GM23338 (cell line): ENCODE measurements at regions not wholly inside any gene's neighbourhood (a gene's known extent, or its start where the extent isn't known, plus 50 kb on each side); places are given as distances from the start of the nearest gene placed in this dataset.

Experiments
- ATAC-seq: fragments of 200-7000 bp; cut with Tn5 transposase; 3 replicates; pipeline ENCODE4 v1.9.1; 2020
- DNase-seq: peaks from one replicate; pipeline ENCODE4 v3.0.0-alpha.2; 2015; ENCODE audit warnings: low spot score
- H2AFZ ChIP-seq: fragments of 200-600 bp; sonication (generic); 2 replicates; pipeline ENCODE4 v1.8.0; 2016; ENCODE audit warnings: antibody characterized with exemption, mild to moderate bottlenecking, moderate library complexity
- H3F3A ChIP-seq: fragments of 200-600 bp; sonication (generic); replicated peaks from 2 replicates; pipeline ENCODE4 v1.8.0; 2017; ENCODE audit warnings: antibody characterized with exemption, mixed run types, low read depth
- H3K27ac ChIP-seq: fragments of 200-600 bp; sonication (generic); 2 replicates; pipeline ENCODE4 v1.6.1; 2016; ENCODE audit warnings: low read depth
- H3K27me3 ChIP-seq: fragments of 200-600 bp; sonication (generic); 2 replicates; pipeline ENCODE4 v1.8.0; 2016; ENCODE audit warnings: mild to moderate bottlenecking, mixed run types, moderate library complexity; ENCODE audit not compliant: insufficient read depth
- H3K36me3 ChIP-seq: fragments of 200-600 bp; sonication (generic); 2 replicates; pipeline ENCODE4 v1.8.0; 2016; ENCODE audit warnings: mild to moderate bottlenecking; ENCODE audit not compliant: insufficient read depth
- H3K4me1 ChIP-seq: fragments of 200-600 bp; sonication (generic); 2 replicates; pipeline ENCODE4 v1.8.0; 2016; ENCODE audit warnings: mild to moderate bottlenecking, moderate library complexity; ENCODE audit not compliant: insufficient read depth
- H3K4me2 ChIP-seq: fragments of 200-600 bp; sonication (generic); 2 replicates; pipeline ENCODE4 v1.7.1; 2017; ENCODE audit warnings: mixed run types
- H3K4me3 ChIP-seq: fragments of 200-600 bp; sonication (generic); 2 replicates; pipeline ENCODE4 v1.6.1; 2016; ENCODE audit warnings: mixed run types
- H3K79me2 ChIP-seq: fragments of 200-600 bp; sonication (generic); replicated peaks from 2 replicates; pipeline ENCODE4 v1.8.0; 2017; ENCODE audit warnings: mild to moderate bottlenecking; ENCODE audit not compliant: insufficient read depth
- H3K9me2 ChIP-seq: fragments of 200-600 bp; sonication (generic); 2 replicates; pipeline ENCODE4 v1.8.0; 2017; ENCODE audit not compliant: insufficient read depth
- H4K20me1 ChIP-seq: fragments of 200-600 bp; sonication (generic); replicated peaks from 2 replicates; pipeline ENCODE4 v1.8.0; 2017; ENCODE audit warnings: mild to moderate bottlenecking; ENCODE audit not compliant: insufficient read depth
- H3K27ac Mint-ChIP-seq: 2 replicates; pipeline ENCODE4 v1.8.0; 2020; ENCODE audit warnings: inconsistent platforms, mild to moderate bottlenecking, moderate library complexity, mixed read lengths
- H3K27me3 Mint-ChIP-seq: 3 replicates; pipeline ENCODE4 v1.8.0; 2022; ENCODE audit warnings: low read depth, mild to moderate bottlenecking, moderate library complexity, mixed read lengths, inconsistent platforms; ENCODE audit not compliant: insufficient read depth, poor library complexity
- H3K36me3 Mint-ChIP-seq: 3 replicates; pipeline ENCODE4 v1.8.0; 2021; ENCODE audit warnings: low read depth, mild to moderate bottlenecking, inconsistent platforms, moderate library complexity, mixed read lengths
- H3K4me1 Mint-ChIP-seq: 3 replicates; pipeline ENCODE4 v1.8.0; 2020; ENCODE audit warnings: mild to moderate bottlenecking, inconsistent platforms, mixed read lengths
- H3K4me3 Mint-ChIP-seq: 3 replicates; pipeline ENCODE4 v1.8.0; 2021; ENCODE audit warnings: moderate library complexity, mild to moderate bottlenecking, inconsistent platforms, mixed read lengths
- H3K9me3 Mint-ChIP-seq: 3 replicates; pipeline ENCODE4 v1.8.0; 2020; ENCODE audit warnings: moderate library complexity, mild to moderate bottlenecking, inconsistent platforms, mixed read lengths
- CREB1 ChIP-seq: fragments of 250-450 bp; sonication (Bioruptor Pico); IDR thresholded peaks from 2 replicates; pipeline ENCODE4 v1.5.0; 2020; ENCODE audit warnings: low read depth, mild to moderate bottlenecking, moderate library complexity
- CTCF ChIP-seq, 2 experiments: fragments of 200-600 bp in 1 of 2; sonication (generic) in 1 of 2; conservative IDR thresholded peaks; 2 replicates each; pipeline versions ENCODE4 v1.5.1 to v1.6.1; 2016 to 2017; ENCODE audit warnings: antibody characterized with exemption in 2 of 2, low read depth in 2 of 2, mild to moderate bottlenecking in 2 of 2, moderate library complexity in 1 of 2
- ETS1 ChIP-seq: IDR thresholded peaks from 2 replicates; pipeline ENCODE4 v1.6.1; 2016; ENCODE audit warnings: antibody characterized with exemption
- EZH2 ChIP-seq: fragments of 200-600 bp; sonication (generic); IDR thresholded peaks from one replicate; pipeline ENCODE4 v1.8.0; 2017; ENCODE audit warnings: antibody characterized with exemption, mild to moderate bottlenecking, low read depth; ENCODE audit not compliant: unreplicated experiment
- EZH2phosphoT487 ChIP-seq: fragments of 200-600 bp; sonication (generic); IDR thresholded peaks from one replicate; pipeline ENCODE4 v1.8.1; 2018; ENCODE audit warnings: antibody characterized with exemption; ENCODE audit not compliant: unreplicated experiment
- JUNB ChIP-seq: IDR thresholded peaks from one replicate; pipeline ENCODE4 v1.6.1; 2016; ENCODE audit warnings: antibody characterized with exemption; ENCODE audit not compliant: unreplicated experiment
- NANOG ChIP-seq: IDR thresholded peaks from 2 replicates; pipeline ENCODE4 v1.6.1; 2016; ENCODE audit warnings: antibody characterized with exemption, borderline replicate concordance
- POLR2AphosphoS5 ChIP-seq: IDR thresholded peaks from 2 replicates; pipeline ENCODE4 v1.6.1; 2016; ENCODE audit warnings: antibody characterized with exemption, low read depth
- REST ChIP-seq: IDR thresholded peaks from one replicate; pipeline ENCODE4 v1.6.1; 2018; ENCODE audit warnings: antibody characterized with exemption; ENCODE audit not compliant: unreplicated experiment
- STAT1 ChIP-seq: IDR thresholded peaks from one replicate; pipeline ENCODE4 v1.6.1; 2016; ENCODE audit warnings: antibody characterized with exemption; ENCODE audit not compliant: unreplicated experiment
- ZNF114 ChIP-seq: fragments of 250-450 bp; sonication (Bioruptor Pico); IDR thresholded peaks from 2 replicates; pipeline ENCODE4 v1.5.0; 2020; ENCODE audit warnings: mild to moderate bottlenecking, moderate library complexity
- ZNF331 ChIP-seq: fragments of 250-450 bp; sonication (Bioruptor Pico); IDR thresholded peaks from 2 replicates; pipeline ENCODE4 v1.5.0; 2020; ENCODE audit warnings: low read depth, mild to moderate bottlenecking, moderate library complexity
- ZNF462 ChIP-seq: fragments of 250-450 bp; sonication (Bioruptor Pico); IDR thresholded peaks from 2 replicates; pipeline ENCODE4 v1.5.0; 2020; ENCODE audit warnings: mild to moderate bottlenecking, moderate library complexity

GRCh38 chrX:149371986-149372385, 133.1 kb downstream of the IDS start:
- no peaks in the 10 kb centered on the region for H3K27me3 ChIP-seq
- H3K4me3 ChIP-seq = no peak overlapping the region
- H3K79me2 ChIP-seq = no peaks in the 10 kb centered on the region
- no peaks in the 10 kb centered on the region for H3K36me3 ChIP-seq
- no peak for TF ChIP-seq CREB1 (CRISPR knock-in tag)
- TF ChIP-seq ZNF114 (CRISPR knock-in tag) = no peak
- TF ChIP-seq ZNF331 (CRISPR knock-in tag) = no peak
- no peak for TF ChIP-seq CTCF (conservative IDR thresholded peaks at IDR 0.05; ENCODE audit: low read depth in 2 of 2)
- TF ChIP-seq POLR2AphosphoS5 = no peak
- TF ChIP-seq EZH2phosphoT487 = no peak
- no peak for TF ChIP-seq REST
- TF ChIP-seq STAT1 = no peak
- no peak for TF ChIP-seq ETS1
- TF ChIP-seq EZH2 = no peak
- TF ChIP-seq NANOG = no peak
- TF ChIP-seq JUNB = no peak
- TF ChIP-seq ZNF462 (CRISPR knock-in tag) = no peak
- no peaks in the 10 kb centered on the region for H3K9me3 Mint-ChIP-seq
- ATAC-seq = no peak
- H3K4me3 Mint-ChIP-seq = no peak overlapping the region
- H3K36me3 Mint-ChIP-seq = no peaks in the 10 kb centered on the region
- H3K27ac Mint-ChIP-seq = no peak overlapping the region
- no peak overlapping the region for H3K4me2 ChIP-seq
- H4K20me1 ChIP-seq = no peaks in the 10 kb centered on the region
- no peaks in the 10 kb centered on the region for H3K4me1 ChIP-seq
- H3K27ac ChIP-seq = no peak overlapping the region
- H3K9me2 ChIP-seq = no peaks in the 10 kb centered on the region
- peaks cover 5% of the 10 kb centered on the region; the same call in 2 of the 3 replicates for H3K4me1 Mint-ChIP-seq
- DNase-seq = no peak
- no peaks in the 10 kb centered on the region for H3K27me3 Mint-ChIP-seq
- H3F3A ChIP-seq = no peaks in the 10 kb centered on the region
- no peak overlapping the region for H2AFZ ChIP-seq
